Endothelial cell of umbilical vein (primary cell): ENCODE measurements at regions not wholly inside any gene's neighbourhood (a gene's known extent, or its start where the extent isn't known, plus 50 kb on each side); places are given as distances from the start of the nearest gene placed in this dataset.

Experiments
- BruUV-seq: library from RNA; stranded (reverse); fragments of 400-500 nt; replicated peaks from 2 replicates; lab custom pipeline; 2021; lab: Mats Ljungman, UMichigan
- CTCF ChIA-PET: fragments of 300-600, 350-600 bp; sonication (Branson Sonifier 250); formaldehyde crosslinking; loops from one replicate; lab custom pipeline; 2021; ENCODE audit warnings: antibody characterized with exemption, inconsistent platforms; lab: Charles Lee
- POLR2A ChIA-PET: fragments of 300-600, 350-600 bp; sonication (Branson Sonifier 250); formaldehyde crosslinking; loops from one replicate; lab custom pipeline; 2021; ENCODE audit warnings: antibody characterized with exemption, inconsistent platforms; lab: Charles Lee
- DNase-seq: peaks from one replicate; pipeline ENCODE4 v3.0.0-alpha.2; 2011; ENCODE audit warnings: low read depth, low spot score
- FAIRE-seq: peaks from 2 replicates; lab custom pipeline; 2011; peaks lifted over from hg19 to GRCh38; lab: Jason Lieb, UNC
- H2AFZ ChIP-seq: 2 replicates; pipeline ENCODE4 v1.6.0; 2012; ENCODE audit warnings: low read depth, low read length, control low read depth, inconsistent platforms
- H3K27ac ChIP-seq: 2 replicates; pipeline ENCODE4 v1.5.1; 2011; ENCODE audit warnings: low read depth, mild to moderate bottlenecking, control low read depth, low read length, moderate library complexity; ENCODE audit not compliant: insufficient read depth
- H3K27me3 ChIP-seq, 2 experiments: 2 replicates each; pipeline versions ENCODE4 v1.6.0 to v1.6.1; 2011; ENCODE audit warnings: low read length in 2 of 2, mixed read lengths in 1 of 2; ENCODE audit not compliant: control insufficient read depth in 2 of 2, insufficient read depth in 2 of 2
- H3K36me3 ChIP-seq, 2 experiments: 2 replicates in 1 of 2; 3 replicates in 1 of 2; pipeline ENCODE4 v1.5.1; 2011; ENCODE audit warnings: low read length in 2 of 2, mild to moderate bottlenecking in 1 of 2, moderate library complexity in 1 of 2; ENCODE audit not compliant: control insufficient read depth in 2 of 2, insufficient read depth in 2 of 2; ENCODE audit errors: extremely low read depth in 1 of 2
- H3K4me1 ChIP-seq: 3 replicates; pipeline ENCODE4 v1.5.1; 2011; ENCODE audit warnings: mild to moderate bottlenecking, low read length; ENCODE audit not compliant: control insufficient read depth, insufficient read depth; ENCODE audit errors: extremely low read depth
- H3K4me2 ChIP-seq: 2 replicates; pipeline ENCODE4 v1.6.1; 2011; ENCODE audit warnings: low read length, control low read depth, mixed read lengths; ENCODE audit not compliant: insufficient read depth
- H3K4me3 ChIP-seq, 3 experiments: fragments of 200-600 bp in 1 of 3; sonication (generic), shearing (Covaris generic) in 1 of 3; replicated peaks in 1 of 3; 2 replicates each; pipeline ENCODE4 v1.5.1; 2011 to 2016; ENCODE audit warnings: control low read depth in 3 of 3, low read length in 3 of 3, mild to moderate bottlenecking in 2 of 3, inconsistent platforms in 1 of 3, low read depth in 1 of 3, moderate library complexity in 1 of 3; ENCODE audit not compliant: insufficient read depth in 1 of 3
- H3K79me2 ChIP-seq: 2 replicates; pipeline ENCODE4 v1.6.0; 2012; ENCODE audit warnings: low read length, inconsistent platforms; ENCODE audit not compliant: control insufficient read depth, insufficient read depth
- H3K9ac ChIP-seq: replicated peaks from 2 replicates; pipeline ENCODE3; 2011; ENCODE audit warnings: low read length, control low read depth; ENCODE audit not compliant: insufficient read depth; ENCODE audit errors: extremely low read depth
- H3K9me1 ChIP-seq: replicated peaks from 3 replicates; pipeline ENCODE4 v1.6.0; 2011; ENCODE audit warnings: mild to moderate bottlenecking, low read length; ENCODE audit not compliant: control insufficient read depth, insufficient read depth; ENCODE audit errors: extremely low read depth
- H3K9me3 ChIP-seq: replicated peaks from 2 replicates; pipeline ENCODE4 v1.5.1; 2012; ENCODE audit warnings: low read length, inconsistent platforms; ENCODE audit not compliant: control insufficient read depth, insufficient read depth
- H4K20me1 ChIP-seq: replicated peaks from 2 replicates; pipeline ENCODE3; 2011; ENCODE audit warnings: mild to moderate bottlenecking, low read length; ENCODE audit not compliant: control insufficient read depth, insufficient read depth; ENCODE audit errors: extremely low read depth
- CTCF ChIP-seq, 2 donors: IDR thresholded peaks; 1 replicate in 1 of 2; 2 replicates in 1 of 2; pipeline ENCODE4 v1.5.1; 2011; ENCODE audit warnings: low read length in 2 of 2, mild to moderate bottlenecking in 2 of 2, moderate library complexity in 2 of 2, control low read depth in 1 of 2, inconsistent platforms in 1 of 2, low read depth in 1 of 2; ENCODE audit not compliant: insufficient read depth in 1 of 2; ENCODE audit errors: extremely low read depth in 1 of 2
- FOS ChIP-seq: IDR thresholded peaks from 2 replicates; pipeline ENCODE4 v1.6.1; 2011; ENCODE audit warnings: mild to moderate bottlenecking, low read length, moderate library complexity, borderline replicate concordance; ENCODE audit not compliant: insufficient read depth
- JUN ChIP-seq: IDR thresholded peaks from 2 replicates; pipeline ENCODE4 v1.6.1; 2011; ENCODE audit warnings: borderline replicate concordance, low read depth; ENCODE audit not compliant: insufficient read length, insufficient read depth
- MAX ChIP-seq: IDR thresholded peaks from 2 replicates; pipeline ENCODE4 v1.6.1; 2011; ENCODE audit not compliant: insufficient read depth, insufficient read length
- MYC ChIP-seq: IDR thresholded peaks from one replicate; pipeline ENCODE4 v1.6.1; 2011; ENCODE audit warnings: mild to moderate bottlenecking, low read depth, low read length
- POLR2A ChIP-seq: IDR thresholded peaks from 2 replicates; pipeline ENCODE4 v1.6.1; 2012; ENCODE audit warnings: low read depth, mild to moderate bottlenecking, control low read depth, low read length
- POLR2AphosphoS5 ChIP-seq: IDR thresholded peaks from 2 replicates; pipeline ENCODE4 v1.6.1; 2012; ENCODE audit warnings: low read depth, mild to moderate bottlenecking, control low read depth, low read length, moderate library complexity; ENCODE audit not compliant: insufficient read depth
- dilution Hi-C: fragments of 300-500 bp; cut with MboI; formaldehyde crosslinking; loops from one replicate; pipeline ENCODE4 v1.15.0; 2019; ENCODE audit warnings: low sequenced_read_pairs; ENCODE audit not compliant: extremely low pct_ligation_motif_present
- intact Hi-C: fragments of 100-400 bp; cut with micrococcal nuclease; formaldehyde crosslinking; loops from one replicate; pipeline ENCODE4 v1.10.0; 2022

GRCh38 chr15:94747510-94747909 lies 516.1 kb downstream of the MCTP2 start:
- POLR2A ChIA-PET = no interaction called here
- no TSS peak for BruUV-seq

More at GRCh38 chr15:94747510-94747909, 516.1 kb downstream of the MCTP2 start:
- Histone ChIP-seq H3K9me3 (no peaks in the 10 kb centered on the region), H3K27ac (no peak overlapping the region), H3K79me2 (no peaks in the 10 kb centered on the region), H3K4me2 (no peak overlapping the region), H3K4me1 (no peaks in the 10 kb centered on the region), H3K4me3 (no peak overlapping the region), H2AFZ (no peak overlapping the region), H3K27me3 (no peaks in the 10 kb centered on the region), H3K9me1 (no peaks in the 10 kb centered on the region), H3K9ac (no peak overlapping the region), H3K36me3 (no peaks in the 10 kb centered on the region), H4K20me1 (no peaks in the 10 kb centered on the region)
- DNase-seq (no peak), FAIRE-seq (no peak)
- CTCF ChIA-PET = no interaction called here
- dilution Hi-C loops (no loop called here), intact Hi-C loops (no loop called here)
- TF ChIP-seq POLR2AphosphoS5 = no peak
- no peak for TF ChIP-seq CTCF (IDR thresholded peaks at IDR 0.05; ENCODE audit: extremely low read depth in 1 of 2, insufficient read depth in 1 of 2, low read depth in 1 of 2, low read length in 2 of 2)
- TF ChIP-seq FOS = no peak
- TF ChIP-seq POLR2A = no peak
- no peak for TF ChIP-seq JUN
- no peak for TF ChIP-seq MAX
- TF ChIP-seq MYC = no peak
